T-helper 2 cell treated with Interferon-gamma antibody and Interleukin-4, amounts not matched to agents 100 ng/mL and 5 ng/mL, for 36 hours (primary cell): ENCODE measurements at regions not wholly inside any gene's neighbourhood (a gene's known extent, or its start where the extent isn't known, plus 50 kb on each side); places are given as distances from the start of the nearest gene placed in this dataset.

ENCODE experiments used
- intact Hi-C: fragments of 100-400 bp; cut with micrococcal nuclease; formaldehyde crosslinking; loops from one replicate; pipeline ENCODE4 v1.15.1; 2023

DNA sequence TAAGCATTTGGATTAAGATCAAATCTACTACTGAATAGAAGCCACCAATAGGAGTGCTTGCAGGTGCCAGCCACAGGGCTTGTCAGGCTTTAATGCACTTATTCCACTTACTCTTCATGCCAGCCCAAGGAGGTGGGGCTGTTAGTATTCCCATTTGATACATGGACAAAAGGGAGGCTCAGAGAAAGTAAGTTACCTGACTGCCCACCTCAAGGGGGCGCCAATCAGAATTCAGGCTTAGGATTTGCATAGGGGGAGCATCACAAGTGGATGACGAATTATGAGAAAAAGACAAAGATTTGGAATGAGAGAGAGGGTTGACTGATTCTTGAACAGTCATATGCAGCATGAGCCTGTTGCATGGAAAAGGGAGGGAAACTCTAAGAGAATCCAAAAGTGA lies 188.4 kb upstream of the TSHZ2 start:
- intact Hi-C loops: no loop called here

DNA sequence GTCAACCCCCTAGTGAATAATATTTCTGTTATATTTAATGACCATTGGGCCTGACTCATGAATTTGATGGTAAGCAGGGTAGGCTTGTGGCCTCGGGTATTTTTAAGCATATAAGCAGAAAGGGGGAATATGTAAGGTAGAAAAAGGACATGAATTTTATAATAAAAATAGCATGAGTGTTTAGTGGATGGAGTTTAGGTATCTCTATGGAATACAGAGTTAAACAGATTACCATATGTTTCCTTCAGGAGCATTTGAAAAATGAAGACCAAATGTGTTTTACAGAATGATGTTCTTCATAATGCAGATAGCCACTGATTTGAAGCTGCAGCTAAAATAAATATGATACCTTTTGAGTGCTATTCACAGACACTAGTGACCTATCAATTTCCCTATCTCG lies 191.7 kb upstream of the TSHZ2 start:
- intact Hi-C loops: no loop called here

DNA sequence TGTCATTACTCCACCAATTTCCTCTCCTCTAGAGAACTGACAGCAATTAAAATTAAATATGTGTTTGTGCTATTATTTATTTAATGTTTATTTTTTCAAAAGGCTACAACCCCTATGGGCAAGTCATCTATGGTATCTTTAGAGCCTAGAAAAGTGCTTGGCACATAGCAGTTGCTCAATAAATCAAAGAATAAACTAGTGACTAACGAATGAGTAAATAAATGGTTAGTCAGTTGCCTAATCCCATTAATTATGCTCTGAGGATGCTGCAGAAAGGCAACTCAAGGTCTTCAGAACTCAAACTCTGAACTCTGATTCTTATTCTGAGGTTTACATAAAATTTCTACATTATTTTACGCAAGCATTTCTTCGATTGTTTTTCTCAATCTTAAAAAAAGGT lies 193.0 kb upstream of the TSHZ2 start:
- intact Hi-C loops: no loop called here

DNA sequence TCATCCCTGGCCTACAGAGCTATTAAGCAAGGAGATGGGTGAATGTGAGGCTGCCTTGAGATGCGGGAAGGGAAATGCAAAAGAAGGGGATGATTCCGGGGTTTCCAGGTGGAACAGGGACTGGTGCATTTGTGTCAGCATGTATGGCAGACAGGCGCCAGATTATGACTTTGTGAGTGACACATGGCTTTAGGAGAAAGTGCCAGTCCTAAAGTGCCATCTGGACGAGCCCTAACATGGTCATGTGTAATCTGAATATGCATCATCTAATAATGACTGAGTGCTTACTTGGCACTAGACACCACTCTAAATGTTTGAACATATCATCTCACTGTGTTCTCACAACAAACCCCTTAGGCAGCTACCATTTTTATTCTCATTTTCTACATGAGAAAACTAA lies 195.0 kb upstream of the TSHZ2 start:
- intact Hi-C loops: no loop called here

DNA sequence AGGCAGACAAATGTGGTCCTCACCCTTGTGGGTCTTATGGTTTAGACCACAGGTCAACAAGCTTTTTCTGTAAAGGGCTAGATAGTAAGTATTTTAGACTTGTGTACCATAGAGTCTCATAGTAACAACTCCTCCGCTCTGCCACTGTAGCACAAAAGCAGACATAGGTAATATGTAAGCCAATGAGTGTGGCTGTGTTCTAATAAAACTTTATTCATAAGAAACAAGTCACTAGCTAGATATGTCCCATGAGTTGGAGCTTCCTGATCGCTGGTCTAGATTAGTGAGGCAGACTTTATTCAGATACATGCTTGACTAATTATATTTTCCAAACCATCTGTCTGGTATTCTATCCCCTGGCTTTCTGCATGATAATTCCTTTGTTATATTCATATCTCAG lies 196.4 kb upstream of the TSHZ2 start:
- intact Hi-C loops: no loop called here

DNA sequence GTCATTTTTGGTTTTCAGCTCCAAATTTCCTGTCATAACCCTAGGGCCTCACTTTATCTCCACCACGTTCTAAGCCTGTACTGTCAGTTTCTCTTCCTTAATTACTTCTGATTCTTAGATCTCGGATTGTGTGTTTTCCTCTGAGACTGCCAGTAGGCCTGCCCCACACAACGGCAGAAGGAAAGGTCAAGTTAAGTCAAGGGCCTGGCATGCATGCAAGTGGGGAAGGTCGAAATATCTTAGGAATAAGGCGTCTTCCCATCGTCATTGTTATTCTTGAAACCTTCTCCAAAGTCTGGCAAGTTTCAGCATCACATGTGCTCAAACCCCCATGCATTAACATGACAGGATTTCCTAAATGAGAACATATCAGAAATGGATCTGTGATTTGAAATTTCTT lies 203.5 kb upstream of the TSHZ2 start:
- intact Hi-C loops: no loop called here

DNA sequence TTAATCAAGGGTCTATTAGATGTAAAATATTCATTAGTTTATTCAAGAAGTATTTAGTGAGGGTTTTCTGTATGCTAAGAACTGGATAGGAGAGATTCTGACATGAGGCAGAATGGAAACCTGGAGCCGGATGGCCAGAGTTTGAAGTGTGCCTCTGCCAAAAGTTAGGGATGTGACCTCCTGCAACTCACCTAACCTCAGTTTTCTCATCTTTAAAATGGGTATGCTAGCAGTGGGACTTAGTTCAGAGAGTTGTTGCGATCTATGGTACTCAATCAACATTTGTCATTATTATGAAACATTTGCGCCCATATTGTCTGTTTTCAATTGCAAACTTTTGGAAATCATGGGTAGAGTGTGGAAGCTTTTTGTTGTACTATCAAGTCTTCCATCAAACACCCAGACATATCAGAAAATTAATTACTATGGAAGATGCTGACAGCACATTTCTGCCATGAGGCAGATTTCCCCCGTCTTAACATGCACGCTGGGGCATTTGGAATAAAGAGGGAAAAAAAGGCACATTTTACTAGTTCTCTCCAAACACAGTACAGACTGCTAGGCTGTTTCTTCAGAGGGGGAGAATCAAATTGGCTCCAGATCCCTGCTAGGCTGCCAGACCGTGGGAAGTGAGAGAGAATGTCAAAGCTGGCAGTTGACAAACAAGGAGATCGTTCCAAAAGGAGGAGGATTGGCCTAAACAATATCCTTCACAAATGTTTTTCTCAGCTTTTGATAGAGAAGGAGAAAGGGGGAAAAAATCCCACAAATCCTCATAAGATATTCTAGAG lies 205.3 kb upstream of the TSHZ2 start:
- intact Hi-C loops: no loop called here

DNA sequence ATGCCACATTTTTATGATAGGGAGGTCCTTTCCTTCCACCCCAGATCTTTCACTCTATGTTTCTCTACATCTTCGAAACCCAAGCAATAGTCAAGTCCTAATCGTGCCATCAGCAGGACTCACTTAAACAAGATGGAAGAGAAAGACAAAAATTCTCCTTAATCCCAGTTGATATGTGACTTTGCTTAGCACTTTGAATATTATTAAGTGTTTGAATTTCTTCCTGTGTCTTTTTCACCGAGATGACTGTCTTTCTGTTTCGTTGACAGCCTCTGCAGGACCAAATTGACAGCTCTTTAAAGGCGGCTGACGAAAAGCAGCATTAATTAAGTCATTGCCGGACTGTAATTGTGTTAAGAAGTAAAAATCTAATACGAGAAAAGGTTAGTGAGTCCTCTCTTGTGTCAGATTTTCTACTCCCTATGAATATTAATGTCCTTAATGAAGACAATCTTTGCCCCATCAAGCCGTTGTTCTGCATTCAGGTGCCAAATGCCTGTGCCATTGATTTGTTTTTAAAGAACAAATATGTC lies 208.8 kb upstream of the TSHZ2 start:
- intact Hi-C loops: no loop called here

DNA sequence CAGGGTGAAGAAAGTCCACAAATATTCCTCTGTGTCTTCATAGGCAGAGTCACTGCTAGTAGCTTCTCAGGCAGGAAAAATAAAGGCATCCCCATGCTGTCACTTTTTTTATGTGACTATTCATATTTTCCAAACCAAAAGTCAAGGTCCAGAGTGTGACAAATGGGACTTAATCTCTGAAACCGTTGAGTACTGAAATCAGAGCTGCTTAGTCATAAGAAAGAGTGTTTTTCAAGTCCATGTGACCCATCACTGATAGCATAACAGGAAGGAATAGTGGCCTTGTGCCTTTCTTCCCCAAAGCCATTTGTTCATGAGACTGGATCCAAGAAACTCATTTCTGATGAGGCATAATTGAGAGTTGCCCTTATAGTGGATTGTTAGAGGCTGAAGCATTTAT lies 210.3 kb upstream of the TSHZ2 start:
- intact Hi-C loops: no loop called here

DNA sequence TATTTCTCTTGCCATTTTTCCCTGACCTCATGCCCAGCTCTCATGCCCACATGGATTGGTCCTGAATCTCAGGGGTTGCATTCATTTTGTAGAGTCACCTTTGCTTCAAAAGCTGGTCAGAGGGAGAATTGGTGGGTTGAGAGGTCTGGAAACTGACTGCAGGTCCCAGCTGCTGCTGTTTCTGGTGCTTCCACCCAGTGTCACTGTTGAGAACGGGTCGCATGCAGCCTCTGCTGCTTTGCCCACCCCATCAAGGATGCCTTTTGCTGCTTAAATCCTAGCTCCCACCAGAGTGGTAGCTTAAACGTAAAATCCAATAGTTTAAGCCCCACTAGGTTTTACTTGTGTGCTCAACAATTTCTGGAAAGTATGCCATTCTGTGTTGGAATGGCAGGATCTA lies 211.4 kb upstream of the TSHZ2 start:
- intact Hi-C loops: no loop called here

DNA sequence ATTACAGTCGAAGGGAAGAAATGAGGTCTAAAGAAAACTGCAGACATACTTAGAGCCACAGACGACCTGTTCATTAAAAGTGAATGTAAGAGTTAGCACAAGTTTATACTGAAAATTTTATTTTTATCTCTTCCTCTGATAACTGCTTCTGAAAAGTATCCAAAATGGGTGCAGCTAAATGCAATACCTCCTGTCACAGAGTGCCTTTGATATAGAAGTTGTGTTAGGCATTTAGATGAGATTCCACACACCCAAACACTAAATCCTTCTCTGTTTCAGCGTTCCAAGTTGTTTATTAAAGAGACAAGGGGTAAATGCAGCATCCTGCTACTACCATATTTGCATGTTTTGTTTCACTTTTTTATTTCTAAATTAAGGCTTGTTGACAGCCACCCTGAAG lies 214.7 kb upstream of the TSHZ2 start:
- intact Hi-C loops: no loop called here

DNA sequence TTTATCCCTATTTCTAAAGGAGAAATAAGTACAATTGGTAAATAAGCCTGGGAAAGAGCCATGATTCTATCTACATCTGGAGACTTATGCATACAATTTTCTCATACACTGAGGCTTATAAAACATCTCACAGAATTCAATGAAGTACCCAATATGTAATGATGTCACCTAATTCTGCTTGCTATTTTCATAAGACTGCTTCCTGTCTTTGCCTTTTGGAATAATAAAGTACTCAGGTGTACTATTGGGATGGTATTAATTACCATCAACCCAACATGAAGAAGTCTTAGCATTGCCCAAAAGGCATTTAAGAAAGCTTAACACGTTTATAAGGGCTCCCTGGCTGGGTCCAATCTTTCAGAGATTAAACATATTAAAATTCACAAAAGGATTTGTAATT lies 216.4 kb upstream of the TSHZ2 start:
- intact Hi-C loops: no loop called here

DNA sequence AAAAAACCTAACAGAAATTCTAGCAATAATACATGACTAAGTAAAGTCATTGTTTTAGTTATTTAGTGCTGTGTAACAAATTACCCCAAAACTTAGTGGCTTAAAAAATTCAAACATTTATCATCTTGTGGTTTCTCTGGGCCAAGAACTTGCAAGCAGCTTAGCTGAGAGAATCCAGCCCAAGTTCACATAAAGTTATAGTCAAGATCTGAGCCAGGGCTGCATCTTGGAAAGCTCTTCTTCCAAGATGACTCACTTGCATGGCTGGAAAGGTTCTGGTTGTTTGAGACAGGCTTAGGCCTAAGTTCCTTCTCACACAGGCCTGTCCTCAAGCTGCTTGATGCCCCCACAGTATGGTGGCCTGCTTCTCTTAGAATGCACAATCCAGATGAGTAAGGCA lies 217.8 kb upstream of the TSHZ2 start:
- intact Hi-C loops: no loop called here

DNA sequence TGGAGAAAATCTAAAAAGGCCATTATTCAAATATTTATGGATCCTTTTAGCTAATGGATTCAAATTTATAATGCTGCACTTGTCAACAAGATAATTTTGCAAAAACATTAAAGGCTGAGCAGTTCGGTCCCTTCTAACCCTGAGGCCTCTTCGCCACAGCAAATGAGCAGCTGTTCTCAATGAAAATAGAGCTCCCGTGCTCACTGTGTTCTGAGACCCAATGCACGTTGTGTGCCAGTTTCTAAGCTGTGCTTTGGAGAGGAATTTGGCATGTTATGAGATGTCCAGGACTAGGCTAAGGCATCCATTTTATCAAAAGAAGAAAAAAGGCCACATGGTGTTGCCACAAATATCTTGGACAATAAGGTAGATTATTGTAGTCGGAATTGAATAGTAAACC lies 220.1 kb upstream of the TSHZ2 start:
- intact Hi-C loops: no loop called here

DNA sequence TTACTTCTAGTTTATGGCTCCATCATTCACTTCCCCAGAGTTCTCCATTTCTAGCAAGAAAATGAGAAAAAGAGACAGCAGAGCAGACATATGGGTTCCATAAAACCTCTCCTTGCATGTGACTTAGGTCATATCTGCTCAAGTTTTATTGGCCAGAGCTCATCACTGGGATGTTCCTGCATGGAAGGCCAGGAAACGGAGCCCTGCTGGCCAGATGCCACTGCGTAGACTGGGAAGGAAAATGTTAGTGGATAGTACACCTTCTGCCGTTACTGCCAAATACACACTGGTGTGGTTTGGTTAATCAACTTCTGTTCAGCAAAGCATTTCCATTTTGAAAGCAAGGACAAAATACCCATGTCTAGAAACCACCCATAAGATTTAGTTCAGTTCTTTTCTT lies 220.6 kb upstream of the TSHZ2 start:
- intact Hi-C loops: no loop called here

DNA sequence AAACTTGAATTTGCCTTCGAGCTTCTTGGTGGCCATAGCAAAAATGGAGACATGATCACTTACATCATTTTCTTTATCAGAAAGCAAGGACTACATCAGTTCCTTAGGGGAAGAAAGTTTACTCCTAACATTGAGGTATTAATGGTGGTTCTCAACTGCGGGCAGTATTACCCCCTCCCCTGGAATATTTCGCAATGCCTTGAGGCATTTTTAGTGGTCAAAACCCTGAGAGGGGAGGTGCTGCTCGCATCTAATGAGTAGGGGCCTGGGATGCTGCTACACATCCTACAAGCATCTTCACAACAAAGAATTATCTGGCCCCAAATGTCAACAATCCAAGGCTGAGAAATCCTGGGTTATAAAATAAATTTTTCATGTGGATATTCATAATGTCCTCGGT lies 222.2 kb upstream of the TSHZ2 start:
- intact Hi-C loops: no loop called here

DNA sequence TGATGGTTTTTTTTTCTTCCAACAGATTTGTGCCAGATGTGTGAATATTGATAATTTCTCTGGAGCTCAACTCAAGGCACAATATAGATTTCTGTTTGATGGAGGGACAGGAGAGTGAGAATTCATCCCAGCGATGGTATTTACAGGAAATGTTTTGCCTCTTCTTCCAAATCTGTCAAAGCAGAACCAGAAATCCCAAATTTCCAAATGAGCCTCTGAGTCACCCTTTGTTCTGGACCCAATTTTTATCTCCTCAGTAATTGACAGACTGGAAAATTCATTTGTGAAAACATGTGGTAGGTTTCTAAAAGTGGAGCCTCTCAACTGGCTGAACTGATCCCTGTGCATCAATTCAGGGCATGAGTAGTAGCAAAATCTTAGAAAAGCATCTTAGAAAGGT lies 223.2 kb upstream of the TSHZ2 start:
- intact Hi-C loops: no loop called here

DNA sequence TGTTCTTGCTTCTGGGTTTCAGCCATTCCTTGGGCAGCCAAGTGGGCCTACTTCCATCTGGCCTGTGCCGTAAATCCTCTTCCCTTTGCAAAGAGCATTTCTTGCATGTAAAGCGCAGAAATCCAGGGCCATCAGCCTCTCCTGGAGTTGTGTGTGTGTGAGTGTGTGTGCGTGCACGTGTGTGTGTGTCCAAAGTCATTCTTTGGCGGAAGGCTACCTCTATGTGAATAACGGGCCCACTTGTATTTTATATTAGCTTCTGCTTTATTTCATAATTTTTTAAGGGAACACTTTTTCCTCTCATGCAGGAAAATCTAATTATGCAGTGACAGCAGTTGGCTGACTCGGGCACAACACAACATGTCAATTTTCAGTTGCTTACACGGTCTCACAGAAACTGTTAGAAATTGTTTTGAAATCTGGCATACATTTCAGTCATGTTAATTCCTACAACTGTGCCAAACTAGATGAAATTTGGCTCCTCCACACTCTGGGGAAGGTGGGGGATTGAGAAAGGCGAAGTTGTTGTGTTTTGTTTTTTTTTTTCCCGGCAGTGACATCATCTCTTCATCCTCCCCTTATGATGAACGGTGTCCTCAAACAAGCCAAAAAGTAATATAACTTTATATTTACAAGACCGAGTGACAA lies 223.7 kb upstream of the TSHZ2 start:
- intact Hi-C loops: no loop called here

DNA sequence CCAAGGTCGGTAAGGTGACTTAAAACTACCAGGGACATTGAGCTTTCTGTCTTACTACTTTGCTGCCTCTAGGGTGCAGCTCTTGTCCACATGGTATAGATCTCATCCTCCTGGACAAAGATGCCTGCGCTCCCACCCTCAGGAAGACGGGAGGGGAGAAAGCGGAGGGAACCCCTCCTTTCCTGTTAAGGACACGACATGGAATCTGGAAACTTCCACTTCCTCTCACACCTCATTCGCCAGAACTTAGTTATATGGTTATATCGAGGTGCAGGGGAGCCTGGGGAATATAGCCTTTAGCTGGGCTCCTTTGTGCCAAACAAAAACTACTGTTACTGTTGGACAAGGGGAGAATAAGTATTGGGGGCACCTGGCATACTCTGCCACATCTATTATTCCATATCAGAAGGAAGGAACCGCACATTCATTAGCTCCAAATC lies 224.3 kb upstream of the TSHZ2 start:
- intact Hi-C loops: no loop called here

DNA sequence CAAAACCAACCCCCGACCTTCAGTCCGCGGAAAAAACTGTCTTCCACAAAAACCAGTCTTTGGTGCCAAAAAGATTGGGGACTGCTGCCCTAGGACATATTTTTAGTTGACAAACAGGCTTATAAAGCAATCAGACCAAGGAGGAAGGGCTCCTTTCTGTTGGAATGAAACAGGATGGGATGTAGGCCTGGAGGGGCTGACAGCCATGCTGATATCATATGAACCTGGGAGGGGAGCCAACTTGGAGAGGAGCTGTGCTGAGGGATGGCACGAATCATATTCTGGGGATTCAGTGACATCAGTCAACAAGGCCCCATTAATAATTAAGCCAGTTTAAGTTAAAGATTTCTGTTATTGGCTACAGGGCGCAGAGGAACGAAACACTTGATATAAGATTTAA lies 225.4 kb upstream of the TSHZ2 start:
- intact Hi-C loops: no loop called here

DNA sequence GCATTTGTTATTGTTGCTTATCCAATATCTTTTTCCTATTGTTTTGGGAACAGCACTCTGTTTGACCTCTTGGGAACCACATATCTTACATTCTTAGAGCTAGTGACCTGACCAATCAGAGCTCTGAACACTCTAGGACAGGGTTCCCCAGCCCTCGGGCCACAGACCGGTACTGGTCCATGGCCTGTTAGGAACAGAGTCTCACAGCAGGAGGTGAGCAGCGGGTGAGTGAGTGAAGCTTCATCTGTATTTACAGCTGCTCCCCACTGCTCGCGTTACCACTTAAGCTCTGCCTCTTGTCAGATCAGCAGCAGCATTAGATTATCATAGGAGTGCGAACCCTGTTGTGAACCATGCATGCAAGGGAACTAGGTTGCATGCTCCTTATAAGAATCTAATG lies 226.0 kb upstream of the TSHZ2 start:
- intact Hi-C loops: no loop called here

DNA sequence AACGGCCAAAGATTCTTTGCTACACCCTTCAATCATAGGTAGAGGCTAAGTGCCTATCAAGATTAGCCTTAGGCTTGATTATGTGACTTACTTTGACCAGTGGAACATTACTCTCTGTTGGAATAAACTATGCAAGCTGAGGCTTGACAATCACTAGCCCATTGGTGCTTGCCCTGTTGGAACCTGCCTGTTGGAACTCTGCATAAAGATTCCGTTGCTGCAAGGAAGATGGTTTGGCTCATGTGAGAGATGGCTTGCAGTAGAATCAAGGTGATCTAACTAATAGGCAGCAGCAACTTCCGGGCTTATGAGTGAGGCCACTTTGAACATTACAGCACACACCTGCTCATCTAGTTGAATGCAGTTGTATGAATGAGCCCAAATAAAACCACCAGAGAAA lies 227.7 kb upstream of the TSHZ2 start:
- intact Hi-C loops: no loop called here

DNA sequence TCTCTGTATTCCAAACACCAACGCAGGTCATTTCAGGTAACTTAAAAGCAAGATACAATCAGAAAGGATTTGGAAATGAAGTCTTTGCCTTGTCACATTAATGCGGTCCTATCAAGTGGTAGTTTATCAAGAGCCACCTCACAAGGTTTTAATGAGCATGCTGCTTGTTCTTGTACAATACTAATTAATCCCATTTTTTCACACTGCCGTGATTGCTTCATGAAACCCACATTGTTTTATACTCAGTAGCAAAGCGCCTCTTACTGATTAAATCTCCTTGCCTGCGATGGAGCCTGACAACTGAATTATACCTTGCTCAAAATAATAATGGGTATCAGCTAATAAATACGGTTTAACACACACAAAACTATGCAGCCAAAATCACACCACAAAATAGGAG lies 234.1 kb upstream of the TSHZ2 start:
- intact Hi-C loops: no loop called here
